Karpas-422 (cell line): ENCODE measurements at regions not wholly inside any gene's neighbourhood (a gene's known extent, or its start where the extent isn't known, plus 50 kb on each side); places are given as distances from the start of the nearest gene placed in this dataset.

Experiments
- DNase-seq: peaks from one replicate; pipeline ENCODE4 v3.0.0-alpha.2; 2015
- H2AFZ ChIP-seq: fragments of 200-600 bp; sonication (generic); 2 replicates; pipeline ENCODE4 v1.6.1; 2014; ENCODE audit warnings: antibody characterized with exemption, low read length, mixed read lengths
- H3K27ac ChIP-seq: fragments of 200-600 bp; sonication (generic); 2 replicates; pipeline ENCODE4 v1.5.1; 2014; ENCODE audit warnings: mild to moderate bottlenecking, low read length, moderate library complexity
- H3K27me3 ChIP-seq: fragments of 200-600 bp; sonication (generic); 2 replicates; pipeline ENCODE4 v1.6.1; 2014; ENCODE audit warnings: low read length, mixed read lengths
- H3K36me3 ChIP-seq: fragments of 200-600 bp; sonication (generic); 2 replicates; pipeline ENCODE4 v1.6.1; 2014; ENCODE audit warnings: low read length, mixed read lengths; ENCODE audit not compliant: insufficient read depth
- H3K4me1 ChIP-seq: fragments of 200-600 bp; sonication (generic); 2 replicates; pipeline ENCODE4 v1.6.1; 2014; ENCODE audit warnings: mild to moderate bottlenecking, low read length, mixed read lengths
- H3K4me2 ChIP-seq: fragments of 200-600 bp; sonication (generic); 2 replicates; pipeline ENCODE4 v1.6.1; 2014; ENCODE audit warnings: low read length, low read depth, mild to moderate bottlenecking; ENCODE audit not compliant: poor library complexity, severe bottlenecking
- H3K4me3 ChIP-seq: fragments of 200-600 bp; sonication (generic); 2 replicates; pipeline ENCODE4 v1.5.1; 2014; ENCODE audit warnings: mild to moderate bottlenecking, antibody characterized with exemption, low read length, mixed read lengths
- H3K79me2 ChIP-seq: fragments of 200-600 bp; sonication (generic); 2 replicates; pipeline ENCODE4 v1.6.1; 2014; ENCODE audit warnings: mild to moderate bottlenecking, low read length, mixed read lengths
- H3K9ac ChIP-seq: fragments of 200-600 bp; sonication (generic); 2 replicates; pipeline ENCODE4 v1.6.0; 2014; ENCODE audit warnings: low read length
- H3K9me2 ChIP-seq: fragments of 200-600 bp; sonication (generic), shearing (Covaris generic); replicated peaks from 2 replicates; pipeline ENCODE4 v1.6.0; 2014; ENCODE audit warnings: mild to moderate bottlenecking, low read length, moderate library complexity; ENCODE audit not compliant: insufficient read depth
- H3K9me3 ChIP-seq: fragments of 300-700, 200-600 bp; sonication (generic); 2 replicates; pipeline ENCODE4 v1.6.1; 2014; ENCODE audit warnings: low read length, mixed read lengths
- H4K20me1 ChIP-seq: fragments of 200-600 bp; sonication (generic); 2 replicates; pipeline ENCODE4 v1.6.1; 2014; ENCODE audit warnings: mild to moderate bottlenecking, antibody characterized with exemption, low read length, low read depth; ENCODE audit not compliant: insufficient read depth

DNA sequence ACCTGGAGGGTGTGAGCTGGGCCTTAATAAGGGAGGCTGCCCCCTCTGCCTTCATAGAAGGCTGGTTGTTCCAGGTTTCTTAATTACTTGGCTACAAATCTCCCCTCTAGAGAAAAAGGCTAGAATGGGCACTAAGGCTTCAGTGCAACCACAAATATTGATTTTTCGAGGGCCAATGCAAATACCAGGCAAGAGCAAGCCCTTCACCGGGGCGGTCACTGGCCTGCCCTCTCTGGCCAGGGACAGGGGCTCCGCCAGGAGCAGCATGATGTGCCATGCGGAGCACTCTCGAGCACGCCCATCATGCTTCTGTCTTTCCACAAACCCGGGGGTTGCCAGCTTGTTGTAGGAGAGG is 127.8 kb upstream of the SPACA7 start:
- H3K4me3 ChIP-seq: no peak overlapping the region
- no peak overlapping the region for H3K4me2 ChIP-seq
- no peak overlapping the region for H2AFZ ChIP-seq
- H3K9ac ChIP-seq: no peak overlapping the region
- H3K27me3 ChIP-seq: no peaks in the 10 kb centered on the region
- H3K9me2 ChIP-seq: no peaks in the 10 kb centered on the region
- no peak overlapping the region for H3K27ac ChIP-seq
- H4K20me1 ChIP-seq: no peaks in the 10 kb centered on the region
- H3K36me3 ChIP-seq: no peaks in the 10 kb centered on the region
- H3K79me2 ChIP-seq: no peaks in the 10 kb centered on the region
- DNase-seq: no peak
- no peaks in the 10 kb centered on the region for H3K9me3 ChIP-seq
- H3K4me1 ChIP-seq: no peaks in the 10 kb centered on the region

- no peaks in the 10 kb centered on the region for H3K9me3 ChIP-seq
- H3K27me3 ChIP-seq: no peaks in the 10 kb centered on the region
- H3K4me3 ChIP-seq: no peak overlapping the region
- no peak overlapping the region for H2AFZ ChIP-seq
- H3K9me2 ChIP-seq: no peaks in the 10 kb centered on the region
- H3K4me1 ChIP-seq: no peaks in the 10 kb centered on the region
- no peak overlapping the region for H3K9ac ChIP-seq
- H3K79me2 ChIP-seq: no peaks in the 10 kb centered on the region
- no peaks in the 10 kb centered on the region for H3K36me3 ChIP-seq
- no peak for DNase-seq
- no peaks in the 10 kb centered on the region for H4K20me1 ChIP-seq
- H3K4me2 ChIP-seq: no peak overlapping the region
- H3K27ac ChIP-seq: no peak overlapping the region
Measured at GRCh38 chr13:112248862-112249592, 127.1 kb upstream of the SPACA7 start.

- Histone ChIP-seq H3K27me3 (no peaks in the 10 kb centered on the region), H3K36me3 (no peaks in the 10 kb centered on the region), H4K20me1 (no peaks in the 10 kb centered on the region), H3K27ac (no peak overlapping the region), H3K9me2 (no peaks in the 10 kb centered on the region), H3K79me2 (no peaks in the 10 kb centered on the region), H3K9ac (no peak overlapping the region), H3K9me3 (no peaks in the 10 kb centered on the region), H3K4me3 (no peak overlapping the region), H2AFZ (no peak overlapping the region), H3K4me1 (no peaks in the 10 kb centered on the region), H3K4me2 (no peak overlapping the region)
- DNase-seq: no peak
Measured at GRCh38 chr13:112249644-112250610, 126.2 kb upstream of the SPACA7 start.

GRCh38 chr13:112250788-112251445 is 125.2 kb upstream of the SPACA7 start:
- Histone ChIP-seq H3K9me2 (no peaks in the 10 kb centered on the region), H3K27me3 (no peaks in the 10 kb centered on the region), H3K27ac (no peak overlapping the region), H3K9me3 (no peaks in the 10 kb centered on the region), H3K9ac (no peak overlapping the region), H3K36me3 (no peaks in the 10 kb centered on the region), H4K20me1 (no peaks in the 10 kb centered on the region), H3K4me2 (no peak overlapping the region), H3K4me3 (no peak overlapping the region), H3K4me1 (no peaks in the 10 kb centered on the region), H2AFZ (no peak overlapping the region), H3K79me2 (no peaks in the 10 kb centered on the region)
- no peak for DNase-seq

DNA sequence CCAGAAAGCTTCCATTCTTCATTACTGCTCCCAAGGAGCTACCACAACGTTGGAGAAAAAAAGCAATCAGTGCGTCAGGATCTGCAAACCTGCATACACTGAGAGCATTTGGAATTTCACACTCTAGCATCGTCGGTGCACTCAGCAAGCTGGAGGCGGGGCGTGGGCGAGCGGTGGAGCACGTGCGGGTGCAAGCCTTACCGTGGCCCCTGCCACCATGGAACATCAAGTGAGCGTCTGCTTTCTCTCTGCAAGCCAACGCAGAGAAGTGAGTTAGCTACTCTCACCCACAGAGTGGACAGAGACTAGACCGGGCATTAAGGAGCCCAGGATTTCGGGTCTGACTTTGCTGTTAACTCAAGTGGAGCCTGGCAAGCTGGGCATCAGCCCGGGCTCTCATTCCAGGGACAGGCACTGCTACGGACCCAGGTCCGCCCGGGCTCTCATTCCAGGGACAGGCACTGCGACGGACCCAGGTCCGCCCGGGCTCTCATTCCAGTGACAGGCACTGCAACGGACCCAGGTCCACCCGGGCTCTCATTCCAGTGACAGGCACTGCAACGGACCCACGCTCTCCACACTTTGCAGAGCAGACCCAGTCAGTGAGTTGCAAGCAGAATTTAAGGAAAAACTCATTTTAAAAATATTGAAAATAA is 124.1 kb upstream of the SPACA7 start:
- Histone ChIP-seq H3K4me2 (no peak overlapping the region), H3K9me2 (no peaks in the 10 kb centered on the region), H3K4me1 (no peaks in the 10 kb centered on the region), H3K36me3 (no peaks in the 10 kb centered on the region), H4K20me1 (no peaks in the 10 kb centered on the region), H2AFZ (no peak overlapping the region), H3K27me3 (no peaks in the 10 kb centered on the region), H3K4me3 (no peak overlapping the region), H3K9ac (no peak overlapping the region), H3K9me3 (no peaks in the 10 kb centered on the region), H3K27ac (no peak overlapping the region), H3K79me2 (no peaks in the 10 kb centered on the region)
- no peak for DNase-seq

DNA sequence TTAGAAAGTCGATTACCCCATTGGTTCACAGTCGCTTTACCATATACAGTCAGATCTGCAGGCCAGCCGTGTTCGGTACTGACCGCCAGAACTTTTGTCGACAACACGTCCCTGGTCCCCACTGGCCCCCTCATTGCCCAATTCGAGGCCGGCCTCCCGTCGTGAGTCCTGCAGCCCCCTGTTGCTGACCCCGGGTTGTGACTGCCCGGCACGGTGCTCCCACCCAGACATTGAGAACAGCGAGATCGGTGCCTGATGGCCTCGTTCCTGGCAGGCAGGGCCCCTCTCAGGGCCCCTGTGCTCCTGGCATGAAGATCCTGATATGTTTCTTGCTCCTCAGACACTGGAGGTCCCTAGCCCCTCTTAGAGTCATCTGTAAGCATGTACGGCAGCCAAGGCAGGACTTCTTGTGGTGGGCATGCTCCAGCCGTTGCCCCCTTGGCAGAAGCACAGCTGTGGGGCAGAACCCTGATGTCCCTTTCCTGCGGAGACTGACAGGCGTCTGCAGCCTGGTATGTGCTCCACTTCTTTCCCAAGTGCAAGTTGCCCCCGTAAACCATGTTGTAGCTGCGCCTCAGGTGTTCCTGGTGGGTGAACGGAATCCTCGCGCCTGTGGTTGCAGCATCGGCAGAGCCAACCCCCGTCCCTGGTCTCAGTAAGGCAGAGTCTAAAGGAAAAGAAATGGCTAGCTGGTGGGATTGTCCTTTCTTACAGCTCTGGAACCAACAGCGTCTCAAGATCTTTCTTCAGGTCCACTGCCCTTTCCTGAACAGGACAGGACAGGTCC is 123.2 kb upstream of the SPACA7 start:
- Histone ChIP-seq H3K9me3 (no peaks in the 10 kb centered on the region), H2AFZ (no peak overlapping the region), H3K4me2 (no peak overlapping the region), H3K4me3 (no peak overlapping the region), H3K27ac (no peak overlapping the region), H4K20me1 (no peaks in the 10 kb centered on the region), H3K9me2 (no peaks in the 10 kb centered on the region), H3K4me1 (no peaks in the 10 kb centered on the region), H3K36me3 (no peaks in the 10 kb centered on the region), H3K79me2 (no peaks in the 10 kb centered on the region), H3K27me3 (no peaks in the 10 kb centered on the region), H3K9ac (no peak overlapping the region)
- DNase-seq: no peak

- Histone ChIP-seq H3K9ac (no peak overlapping the region), H3K9me3 (no peaks in the 10 kb centered on the region), H3K4me3 (no peak overlapping the region), H3K27ac (no peak overlapping the region), H3K4me1 (no peaks in the 10 kb centered on the region), H3K9me2 (no peaks in the 10 kb centered on the region), H3K79me2 (no peaks in the 10 kb centered on the region), H4K20me1 (no peaks in the 10 kb centered on the region), H3K27me3 (no peaks in the 10 kb centered on the region), H2AFZ (no peak overlapping the region), H3K4me2 (no peak overlapping the region), H3K36me3 (no peaks in the 10 kb centered on the region)
- DNase-seq: no peak
Measured at GRCh38 chr13:112253631-112254030, 122.5 kb upstream of the SPACA7 start.
